Medulla oblongata (tissue), 1 donor: ENCODE measurements at regions not wholly inside any gene's neighbourhood (a gene's known extent, or its start where the extent isn't known, plus 50 kb on each side); places are given as distances from the start of the nearest gene placed in this dataset.
A peak's percentile ranks its signal among the peaks of the same experiment; 100 is the strongest.

Experiments used
- DNase-seq: peaks from one replicate; pipeline ENCODE4 v3.0.0-alpha.2; 2015; ENCODE audit errors: extremely low spot score

GRCh38 chr4:65921180-65921579 lies 250.9 kb upstream of the EPHA5 start:
- no peak for DNase-seq

DNA sequence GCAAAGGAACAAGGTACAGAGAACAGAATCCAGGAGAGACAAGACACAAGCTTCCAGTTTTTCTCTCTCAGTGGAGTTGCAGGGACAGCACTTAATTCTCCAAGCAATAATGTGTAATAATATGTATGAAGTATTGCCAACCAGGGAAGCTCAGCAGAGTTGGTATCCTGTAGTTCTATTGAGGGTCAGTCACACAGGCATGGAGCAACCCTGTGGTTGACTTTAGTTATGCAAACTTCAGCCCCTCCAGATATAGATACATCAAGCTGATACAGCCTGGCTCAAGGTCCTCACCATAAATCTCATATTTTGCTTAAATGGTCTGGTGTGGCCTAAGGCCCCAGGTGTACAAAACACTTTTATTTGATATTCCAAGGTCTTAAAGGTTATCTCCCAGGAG lies 248.6 kb upstream of the EPHA5 start:
- DNase-seq: no peak

GRCh38 chr4:65918212-65918611 lies 247.9 kb upstream of the EPHA5 start:
- DNase-seq: no peak

- DNase-seq: no peak
Observed at GRCh38 chr4:65917486-65917885, 247.2 kb upstream of the EPHA5 start.

DNA sequence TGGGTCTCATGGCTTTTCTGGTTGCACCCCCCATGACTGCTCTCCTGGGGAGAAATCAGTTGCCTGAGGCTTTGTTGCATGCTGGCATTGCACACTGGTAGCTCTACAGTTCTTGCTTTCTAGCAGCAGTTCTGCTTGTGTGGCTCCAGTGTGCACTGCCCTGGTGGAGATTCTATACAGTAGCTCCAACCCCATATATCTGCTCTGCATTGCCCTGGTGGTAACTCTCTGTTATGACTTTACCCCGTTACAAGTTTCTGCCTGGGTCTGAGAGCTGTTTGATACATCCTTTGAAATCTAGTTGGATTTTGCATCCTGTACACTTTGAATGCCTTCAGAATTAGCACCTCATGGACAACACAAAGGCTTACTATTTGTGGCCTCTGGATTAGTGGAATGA lies 241.4 kb upstream of the EPHA5 start:
- no peak for DNase-seq

DNA sequence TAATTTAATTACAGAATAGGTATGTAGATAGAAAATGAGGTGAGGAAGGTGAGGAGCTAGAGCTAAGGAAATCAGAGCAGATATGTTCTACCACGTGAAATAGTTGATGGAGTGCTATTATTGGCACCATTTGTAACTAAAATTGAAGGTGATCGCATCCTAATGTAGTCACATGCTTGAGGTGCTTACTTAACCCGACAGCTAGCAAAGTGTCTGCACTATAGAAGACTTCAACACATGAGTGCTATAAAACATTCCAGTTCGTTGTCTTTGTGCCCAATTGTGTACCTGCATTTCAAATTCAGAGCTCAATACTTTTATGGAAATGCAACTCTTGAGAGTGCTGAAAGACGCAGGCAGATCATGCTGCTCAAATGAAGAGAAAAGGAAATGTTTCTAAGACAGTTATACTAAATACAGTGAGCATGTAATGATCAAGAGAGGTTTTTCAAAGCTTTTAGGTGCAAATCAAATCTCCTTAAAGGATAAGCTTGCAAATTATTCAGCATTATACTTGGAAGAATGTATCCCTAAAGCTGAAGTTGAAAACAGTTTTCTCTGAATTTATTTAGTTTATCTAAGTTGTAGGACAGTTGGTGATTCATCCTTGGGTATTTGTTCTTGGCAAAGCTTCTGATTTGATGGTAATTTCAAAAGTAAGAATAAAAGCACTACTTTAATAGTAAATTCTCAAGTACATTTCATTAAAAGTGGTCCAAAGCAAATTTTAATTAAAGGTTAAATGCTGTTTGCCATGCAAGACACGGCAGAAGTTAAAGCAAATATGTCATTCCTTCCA lies 223.9 kb upstream of the EPHA5 start:
- no peak for DNase-seq

DNA sequence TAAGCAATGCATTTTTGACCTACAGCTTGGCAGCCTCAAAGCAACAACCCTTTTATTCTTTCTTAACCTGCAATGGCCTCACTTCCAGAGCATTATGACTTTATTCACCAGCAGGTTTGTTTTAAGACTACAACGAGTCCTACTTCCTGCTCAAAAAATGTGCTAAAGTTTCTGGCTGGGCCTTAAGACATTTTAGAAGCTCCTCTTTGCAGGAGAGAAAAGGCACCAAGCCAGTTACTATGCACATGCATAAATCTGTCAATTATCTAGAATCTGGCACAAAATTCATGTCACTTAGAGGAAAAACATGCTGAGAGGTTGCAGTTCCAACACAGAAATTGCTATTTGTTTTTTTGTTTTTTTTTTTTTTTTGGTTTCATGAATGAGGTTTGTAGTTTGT lies 223.0 kb upstream of the EPHA5 start:
- DNase-seq: no peak

- no peak for DNase-seq
Observed at GRCh38 chr4:65880594-65880993, 210.3 kb upstream of the EPHA5 start.

GRCh38 chr4:65868096-65868824 lies 198.0 kb upstream of the EPHA5 start:
- no peak for DNase-seq

- DNase-seq: no peak
Observed at GRCh38 chr4:65865489-65865888, 195.2 kb upstream of the EPHA5 start.

- no peak for DNase-seq
Observed at GRCh38 chr4:65861993-65862392, 191.7 kb upstream of the EPHA5 start.

DNA sequence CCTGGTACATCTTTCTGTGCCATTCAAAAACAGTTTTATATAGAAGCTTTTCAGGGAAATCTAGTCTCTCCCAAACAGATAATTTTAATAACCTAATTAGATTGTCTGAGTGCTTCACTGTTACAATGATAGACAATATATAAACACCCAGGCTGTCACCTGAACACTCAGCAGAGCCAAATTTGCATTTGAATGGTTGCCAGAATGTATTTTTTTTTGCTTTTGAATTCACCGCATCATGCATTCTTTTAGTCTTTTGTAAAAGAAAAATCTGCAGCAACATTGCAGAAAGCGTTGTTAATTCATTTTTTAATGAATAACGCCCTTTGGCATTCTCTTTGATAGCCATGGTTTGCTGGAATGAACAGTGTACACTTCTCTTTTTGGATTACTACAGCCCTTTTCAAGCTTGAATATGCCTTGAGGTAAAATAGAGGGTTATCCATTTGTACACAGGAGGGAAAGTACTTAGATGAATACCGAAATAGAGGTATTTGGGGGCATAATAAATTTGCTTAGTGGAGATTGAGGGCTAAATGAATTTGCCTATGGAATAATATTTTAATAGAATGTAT lies 175.0 kb upstream of the EPHA5 start:
- DNase-seq: no peak

DNA sequence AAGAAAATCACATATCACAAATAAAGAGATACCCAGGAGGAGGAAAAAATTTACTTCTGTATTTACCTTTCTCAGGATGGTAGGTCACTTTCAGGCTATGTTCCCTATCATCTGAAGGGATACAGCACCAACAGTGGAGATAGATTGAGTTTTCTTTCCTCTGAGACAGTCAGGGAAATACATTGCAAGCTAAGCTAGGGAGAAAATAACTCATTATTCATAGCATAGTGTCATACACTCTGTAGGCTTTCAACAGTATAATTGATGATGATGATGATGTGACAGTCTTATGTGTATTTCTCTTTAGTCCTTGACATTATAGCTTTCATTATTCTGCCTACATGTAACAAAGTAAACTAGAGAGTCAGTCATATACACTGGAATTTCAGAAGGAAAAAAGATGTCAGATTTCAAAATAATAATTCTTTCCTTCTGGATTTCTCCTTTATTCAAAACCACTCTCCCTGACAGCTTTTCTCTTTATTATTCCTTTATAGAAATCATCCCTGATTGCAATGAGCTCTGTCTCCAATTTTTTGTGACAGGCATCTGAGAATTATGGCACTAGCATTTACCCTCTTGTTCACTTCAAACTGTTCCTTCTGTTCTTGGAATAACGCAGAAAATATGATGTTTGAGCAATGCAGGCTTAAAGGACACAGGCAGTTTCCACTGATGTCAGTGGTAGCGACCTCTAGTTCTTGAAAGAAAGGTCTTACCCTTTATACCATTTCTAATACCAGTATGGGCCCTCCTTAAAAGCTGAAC lies 169.1 kb upstream of the EPHA5 start:
- no peak for DNase-seq

DNA sequence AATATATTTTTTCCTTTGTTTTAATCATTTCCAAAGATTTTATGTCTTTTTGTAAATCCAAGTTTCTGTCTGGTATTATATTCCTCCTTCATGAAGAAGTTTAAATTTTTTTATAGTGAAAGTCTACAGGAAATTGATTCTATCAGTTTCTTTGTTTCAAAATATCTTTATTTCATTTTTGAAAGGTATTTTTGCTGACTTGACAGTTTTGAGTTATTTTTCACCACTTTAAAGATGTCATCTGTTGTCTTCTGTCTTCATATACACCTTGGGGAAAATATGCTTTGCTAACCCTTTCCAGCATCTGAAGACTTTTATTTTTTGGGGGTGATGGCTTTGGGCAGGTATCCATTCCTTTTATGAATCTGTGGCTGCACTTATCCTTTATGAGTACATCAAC lies 164.4 kb upstream of the EPHA5 start:
- no peak for DNase-seq

GRCh38 chr4:65831828-65832227 lies 161.5 kb upstream of the EPHA5 start:
- no peak for DNase-seq

DNA sequence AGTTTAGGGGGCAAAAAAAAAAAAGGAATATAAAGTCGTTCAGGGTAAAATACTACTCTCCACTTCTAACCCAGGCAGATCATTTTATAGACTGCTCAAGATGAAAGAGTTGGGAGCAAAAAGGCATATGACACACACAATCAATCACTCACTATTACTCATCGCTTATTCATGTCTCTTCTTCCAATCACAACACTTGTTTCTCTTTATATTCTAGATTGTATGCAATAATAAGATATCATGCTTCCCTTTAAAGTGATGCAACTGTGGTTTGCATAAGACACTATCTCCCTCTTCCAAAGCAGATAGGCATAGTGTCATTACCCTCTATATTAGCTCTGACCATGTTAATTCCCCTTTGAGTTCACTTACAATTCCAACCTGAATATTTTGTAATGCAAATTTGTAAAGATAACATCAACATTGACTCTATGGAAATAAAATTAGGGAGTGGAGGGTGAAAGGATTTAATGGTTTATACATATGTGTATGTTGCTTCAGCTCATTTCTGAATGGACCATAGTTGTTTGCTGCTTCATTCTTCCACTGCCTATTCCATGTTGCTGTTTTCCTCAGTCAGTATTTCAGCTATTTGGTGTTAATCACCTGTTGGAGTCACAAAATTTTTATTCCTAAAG lies 154.9 kb upstream of the EPHA5 start:
- DNase-seq: no peak

DNA sequence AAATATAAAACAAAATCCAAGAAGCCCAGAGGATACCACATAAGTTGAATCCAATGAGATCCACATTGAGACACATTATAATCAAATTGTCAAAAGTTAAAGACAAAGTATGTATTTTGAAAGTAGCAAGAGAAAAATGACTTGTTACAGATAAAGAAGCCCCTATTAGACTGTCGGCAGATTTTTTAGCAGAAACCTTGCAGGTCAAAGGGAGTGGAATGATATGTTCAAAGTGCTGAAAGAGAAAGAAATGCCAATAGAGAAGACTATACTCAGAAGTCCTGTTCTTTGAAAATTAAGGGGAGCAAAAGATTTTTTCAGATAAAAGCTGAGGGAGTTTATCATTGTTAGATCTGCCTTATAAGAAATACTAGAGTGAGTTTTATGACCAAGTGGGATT lies 148.9 kb upstream of the EPHA5 start:
- DNase-seq: no peak

DNA sequence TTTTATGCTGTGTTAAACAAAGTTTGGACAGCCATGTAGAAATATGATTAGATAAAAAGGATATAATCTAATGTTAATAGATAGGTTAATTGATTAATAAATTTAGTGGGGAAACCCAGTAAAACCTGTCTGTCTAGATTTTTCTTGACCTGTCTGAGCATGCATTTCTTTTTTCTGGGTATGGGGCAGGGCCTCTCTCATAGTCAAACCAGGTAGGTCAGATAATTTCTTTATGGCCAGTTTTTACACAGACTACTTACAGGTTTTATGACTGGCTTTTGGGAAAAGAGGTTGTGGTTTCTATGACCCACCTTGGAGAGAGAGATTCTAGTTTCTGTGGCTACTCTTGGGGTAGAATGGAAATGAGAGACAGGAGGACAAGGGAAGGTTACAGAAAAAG lies 135.6 kb upstream of the EPHA5 start:
- DNase-seq: no peak

- peak; percentile 13 for DNase-seq
Observed at GRCh38 chr4:65799513-65799912, 129.2 kb upstream of the EPHA5 start.

GRCh38 chr4:65798498-65799127 lies 128.3 kb upstream of the EPHA5 start:
- DNase-seq: no peak

DNA sequence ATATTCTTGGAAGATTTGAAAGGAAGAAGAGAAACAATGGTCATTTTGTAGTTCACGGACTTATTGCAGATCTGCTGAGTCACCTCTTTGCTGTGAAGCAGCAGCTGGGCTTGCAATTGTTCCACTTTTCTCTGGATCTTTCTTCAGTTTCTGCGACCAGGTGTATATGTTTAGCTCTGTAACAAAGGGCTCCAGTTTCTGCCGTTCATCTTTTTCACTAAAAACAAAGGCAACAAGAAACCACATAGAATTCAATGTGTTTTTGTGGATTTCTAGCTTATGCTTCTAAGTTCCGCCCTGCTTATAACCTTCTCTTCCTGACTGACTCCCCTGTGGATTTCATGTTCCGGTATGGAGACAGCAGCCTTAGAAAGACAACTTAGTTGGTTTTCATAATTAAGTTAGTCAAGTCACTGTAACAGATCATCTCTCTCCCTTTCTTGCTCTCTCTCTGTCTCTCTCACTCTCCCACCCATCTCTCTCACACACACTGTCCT lies 121.6 kb upstream of the EPHA5 start:
- DNase-seq: peak; percentile 70
